Epithelial cell of prostate (primary cell): ENCODE measurements at regions not wholly inside any gene's neighbourhood (a gene's known extent, or its start where the extent isn't known, plus 50 kb on each side); places are given as distances from the start of the nearest gene placed in this dataset.
"Not testable (repeated sequence)": the region's sequence is repeated elsewhere in the genome, so short reads cannot be mapped to it uniquely, and the experiment has no call there.

ENCODE experiments used
- DNase-seq: peaks from one replicate; pipeline ENCODE4 v3.0.0-alpha.2; 2011; ENCODE audit warnings: low read depth, low spot score
- H3K27ac ChIP-seq: fragments of 450-650 bp; 2 replicates; pipeline ENCODE4 v1.5.1; 2017; ENCODE audit warnings: mild to moderate bottlenecking

DNA sequence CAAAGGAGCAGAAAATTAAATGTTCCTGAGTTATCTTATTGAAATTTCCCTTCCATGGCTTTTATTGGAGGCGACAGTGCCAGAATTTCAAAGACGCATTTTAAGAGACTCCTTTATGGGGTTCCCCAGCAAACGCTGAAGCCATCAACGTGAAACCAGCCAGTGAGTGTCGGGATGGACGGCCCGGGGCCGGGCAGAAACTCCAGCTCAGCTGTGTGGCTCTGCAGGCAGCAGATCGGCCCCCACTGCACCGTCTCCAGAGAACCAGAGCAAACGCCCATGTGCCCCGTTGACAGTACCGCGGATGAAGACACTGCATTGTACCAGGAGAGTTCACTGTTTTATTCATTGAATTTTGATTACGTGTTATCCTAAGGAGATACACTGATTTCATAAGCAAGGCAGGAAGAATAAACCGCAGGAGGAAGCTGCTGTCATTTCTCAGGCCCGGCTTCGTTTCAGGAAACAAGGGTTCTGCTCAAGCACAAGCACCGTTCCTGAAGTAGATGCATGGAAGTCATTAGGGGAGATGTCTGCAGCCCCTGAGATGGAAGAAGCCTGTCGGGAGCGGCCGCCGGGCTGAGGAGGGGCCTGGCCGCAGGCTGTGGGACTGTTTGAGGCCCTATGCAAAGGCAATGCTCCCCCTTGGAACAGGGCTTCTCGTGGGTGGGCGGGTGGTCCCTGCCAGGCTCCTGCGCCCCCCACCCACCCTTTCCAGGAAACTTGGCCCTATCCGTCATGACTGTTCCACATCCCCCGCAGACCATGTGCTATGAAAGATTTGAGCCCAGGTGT lies 639.7 kb downstream of the TBC1D22A start:
- no peak overlapping the region for H3K27ac ChIP-seq
- no peak for DNase-seq

DNA sequence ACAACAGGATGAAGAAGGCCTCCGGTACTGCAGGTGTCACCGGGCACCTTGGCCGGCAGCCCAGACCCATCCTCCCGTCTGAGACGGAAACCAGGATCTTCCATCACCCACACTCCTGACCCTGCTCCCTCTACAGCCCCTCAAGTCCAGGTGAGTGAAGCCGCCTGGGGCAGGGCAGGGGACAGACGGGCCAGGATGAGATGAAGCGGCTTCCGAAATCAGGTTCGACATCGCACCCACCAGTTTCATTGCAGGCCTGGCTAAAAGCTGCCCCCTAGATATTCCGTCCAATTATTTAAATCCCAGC lies 639.1 kb downstream of the TBC1D22A start:
- no peak for DNase-seq
- H3K27ac ChIP-seq: no peak overlapping the region

DNA sequence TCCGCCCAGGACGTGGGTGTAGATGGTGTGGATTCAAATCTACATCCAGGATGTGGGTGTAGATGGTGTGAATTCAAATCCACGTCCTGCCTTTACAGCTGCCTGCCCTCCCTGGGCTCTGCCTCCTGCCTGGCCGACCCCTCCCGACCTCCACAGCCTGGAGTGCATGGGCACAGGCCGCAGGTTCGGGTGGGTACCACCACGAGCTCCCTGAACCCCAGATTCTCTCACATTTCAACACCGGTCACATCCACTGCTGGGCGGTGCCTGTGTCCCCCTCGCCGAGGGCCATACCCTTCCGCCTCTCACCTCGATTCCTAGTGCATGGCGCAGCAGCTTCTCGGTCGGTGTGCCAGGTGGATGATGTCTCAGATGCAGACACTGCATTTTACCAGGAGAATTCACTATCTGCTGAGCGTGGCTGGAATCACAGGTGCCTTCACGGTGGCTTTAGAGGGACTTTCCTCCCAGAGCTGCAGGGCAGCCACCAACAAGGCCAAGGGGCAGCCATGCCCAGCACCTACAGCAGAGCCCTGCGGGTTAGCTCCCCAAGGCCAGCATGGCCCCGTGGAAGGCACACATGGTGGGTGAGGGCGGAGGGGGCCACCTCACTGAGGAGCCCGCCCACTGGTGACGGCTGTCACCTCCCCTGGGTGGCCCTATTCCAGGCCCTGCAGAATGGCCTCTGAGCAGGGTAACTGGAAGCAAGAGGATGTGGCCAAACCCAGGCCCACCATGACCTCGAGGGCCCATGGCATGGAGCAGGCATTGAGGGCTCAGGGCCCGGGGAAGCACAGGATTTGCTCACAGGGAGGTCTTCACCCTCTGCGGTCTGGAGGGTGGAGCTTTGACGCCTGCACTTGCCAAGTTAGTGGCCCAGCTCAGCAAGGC lies 638.5 kb downstream of the TBC1D22A start:
- no peak for DNase-seq

DNA sequence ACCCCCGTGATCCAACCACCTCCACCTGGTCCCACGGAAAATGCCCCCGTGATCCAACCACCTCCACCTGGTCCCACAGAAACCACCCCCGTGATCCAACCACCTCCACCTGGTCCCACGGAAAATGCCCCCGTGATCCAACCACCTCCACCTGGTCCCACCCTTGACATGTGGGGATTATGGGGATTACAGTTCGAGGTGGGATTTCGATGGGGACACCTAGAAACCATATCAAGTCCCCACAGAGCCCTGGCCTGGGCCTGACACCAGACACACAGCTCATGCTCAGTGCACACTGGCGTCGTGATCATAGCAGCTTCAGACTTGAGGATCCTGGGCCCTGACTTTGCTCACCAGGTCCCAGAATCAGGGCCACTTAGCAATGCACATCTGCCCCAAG lies 637.7 kb downstream of the TBC1D22A start:
- not testable (repeated sequence) for H3K27ac ChIP-seq, DNase-seq

More for the DNA sequence above, 638.5 kb downstream of the TBC1D22A start:
- H3K27ac ChIP-seq: no peak overlapping the region

GRCh38 chr22:47398921-47399790 lies 636.7 kb downstream of the TBC1D22A start:
- no peak overlapping the region for H3K27ac ChIP-seq
- no peak for DNase-seq

DNA sequence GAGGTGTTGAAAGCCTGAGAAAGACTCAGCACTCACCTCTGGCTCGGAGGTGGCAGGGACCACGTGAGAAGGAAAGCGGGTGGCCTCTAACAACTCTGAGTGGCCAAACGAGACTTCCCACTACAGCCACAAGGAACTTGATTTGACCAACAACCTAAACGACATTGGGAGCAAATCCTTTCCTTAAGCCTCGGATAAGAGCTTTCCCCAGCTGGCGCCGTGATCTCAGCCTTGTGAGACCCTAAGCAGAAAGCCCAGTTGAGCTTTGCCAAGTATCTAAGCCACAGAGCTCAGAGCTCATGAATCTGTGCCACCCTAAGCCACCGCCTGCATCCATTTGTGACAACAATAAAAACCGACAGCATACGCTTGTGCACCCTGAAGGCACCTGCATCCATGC lies 636.0 kb downstream of the TBC1D22A start:
- H3K27ac ChIP-seq: no peak overlapping the region
- no peak for DNase-seq

GRCh38 chr22:47397673-47398072 lies 635.2 kb downstream of the TBC1D22A start:
- DNase-seq: no peak
- H3K27ac ChIP-seq: no peak overlapping the region

- H3K27ac ChIP-seq: no peak overlapping the region
- DNase-seq: no peak
Measured at GRCh38 chr22:47396515-47396914, 634.1 kb downstream of the TBC1D22A start.

DNA sequence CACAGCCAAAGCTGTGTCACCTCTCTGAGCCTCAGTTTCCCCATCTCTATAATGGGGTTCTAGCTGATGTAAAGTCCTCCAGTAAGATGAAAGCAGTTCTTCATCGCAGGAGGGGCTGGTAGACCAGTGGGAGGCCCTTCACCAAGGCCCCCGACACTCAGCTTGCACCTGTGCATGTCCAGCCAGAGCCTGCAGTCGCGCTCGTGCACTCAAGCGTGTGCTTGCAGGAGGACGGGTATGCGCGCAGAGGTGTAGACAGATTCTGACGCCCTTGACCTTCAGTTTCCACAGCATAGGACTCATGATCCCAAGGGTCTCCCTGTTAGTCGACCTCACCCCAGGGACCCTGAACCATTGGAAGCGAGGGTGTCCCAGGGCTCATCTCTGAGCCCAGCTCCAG lies 633.7 kb downstream of the TBC1D22A start:
- DNase-seq: no peak
- H3K27ac ChIP-seq: no peak overlapping the region

DNA sequence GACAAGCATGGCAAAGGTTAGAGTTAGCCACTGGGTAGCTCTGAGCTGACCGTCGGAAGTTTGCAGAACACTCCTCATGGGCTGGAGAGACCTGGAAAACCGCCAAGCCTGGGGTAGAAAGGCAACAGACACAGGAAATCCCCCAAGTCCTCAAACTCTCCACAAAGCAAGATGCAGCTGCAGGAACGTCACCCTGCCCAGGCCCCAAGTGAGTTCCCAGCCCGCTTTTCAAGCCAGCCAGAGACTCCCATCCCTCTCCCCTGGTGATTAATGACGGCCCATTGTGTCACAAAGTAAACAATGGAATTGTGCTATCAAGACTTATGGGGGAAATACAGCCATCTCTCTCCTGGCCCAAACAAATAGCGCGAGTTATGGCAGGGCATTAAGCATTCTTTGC lies 633.0 kb downstream of the TBC1D22A start:
- DNase-seq: no peak
- no peak overlapping the region for H3K27ac ChIP-seq

- DNase-seq: no peak
- H3K27ac ChIP-seq: no peak overlapping the region
Measured at GRCh38 chr22:47394504-47395440, 632.3 kb downstream of the TBC1D22A start.

DNA sequence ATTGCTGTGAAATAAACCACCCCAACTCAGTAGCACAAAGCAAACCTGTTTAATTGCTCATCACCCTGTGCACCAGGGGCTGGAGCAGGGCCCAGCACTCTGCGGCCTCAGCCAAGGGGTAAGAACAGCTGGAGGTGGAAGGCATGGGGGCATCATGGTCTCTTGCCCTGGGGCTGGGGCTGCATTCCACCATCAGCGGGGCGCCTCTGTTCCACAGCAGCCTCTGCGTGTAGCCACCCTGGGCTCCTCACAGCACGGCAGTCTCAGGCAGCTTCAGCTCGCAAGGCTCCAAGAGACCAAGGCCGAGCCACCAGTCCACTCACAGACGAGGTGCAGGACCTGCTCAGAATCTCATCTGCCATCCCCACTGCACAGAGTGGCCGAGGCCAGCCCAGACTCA lies 630.7 kb downstream of the TBC1D22A start:
- no peak overlapping the region for H3K27ac ChIP-seq
- no peak for DNase-seq

DNA sequence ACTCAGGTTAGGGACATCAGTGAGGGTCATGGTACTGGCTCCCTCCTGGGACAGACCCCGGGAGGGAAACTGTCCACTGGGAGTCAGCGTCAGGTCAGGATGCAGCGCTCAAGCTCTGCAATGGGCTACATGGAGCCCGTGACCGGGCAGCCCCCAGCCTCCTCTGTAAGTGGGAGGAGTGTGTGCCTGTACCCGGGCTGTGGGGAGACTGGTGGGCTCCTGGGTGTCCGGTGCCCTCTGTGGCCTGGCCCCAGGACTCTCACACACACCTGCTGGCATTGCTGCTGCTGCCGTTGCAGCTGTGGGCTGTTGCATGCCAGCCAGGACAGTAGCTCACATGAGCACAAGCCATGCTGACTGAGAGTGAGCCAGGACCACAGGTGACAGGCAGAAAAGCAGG lies 630.3 kb downstream of the TBC1D22A start:
- DNase-seq: no peak
- no peak overlapping the region for H3K27ac ChIP-seq

DNA sequence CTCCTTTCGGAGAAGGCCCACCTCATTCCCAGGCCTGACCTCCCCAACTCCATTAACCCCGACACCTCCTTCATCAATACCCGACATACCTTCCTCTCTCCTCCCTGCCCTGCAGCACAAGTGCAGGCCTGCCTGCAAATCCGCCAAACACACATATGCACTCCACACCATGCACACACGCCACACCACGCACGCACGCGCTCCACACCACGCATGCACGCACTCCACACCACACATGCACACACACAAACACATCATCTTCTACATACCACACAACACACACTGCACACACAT lies 629.6 kb downstream of the TBC1D22A start:
- DNase-seq: no peak
- no peak overlapping the region for H3K27ac ChIP-seq

DNA sequence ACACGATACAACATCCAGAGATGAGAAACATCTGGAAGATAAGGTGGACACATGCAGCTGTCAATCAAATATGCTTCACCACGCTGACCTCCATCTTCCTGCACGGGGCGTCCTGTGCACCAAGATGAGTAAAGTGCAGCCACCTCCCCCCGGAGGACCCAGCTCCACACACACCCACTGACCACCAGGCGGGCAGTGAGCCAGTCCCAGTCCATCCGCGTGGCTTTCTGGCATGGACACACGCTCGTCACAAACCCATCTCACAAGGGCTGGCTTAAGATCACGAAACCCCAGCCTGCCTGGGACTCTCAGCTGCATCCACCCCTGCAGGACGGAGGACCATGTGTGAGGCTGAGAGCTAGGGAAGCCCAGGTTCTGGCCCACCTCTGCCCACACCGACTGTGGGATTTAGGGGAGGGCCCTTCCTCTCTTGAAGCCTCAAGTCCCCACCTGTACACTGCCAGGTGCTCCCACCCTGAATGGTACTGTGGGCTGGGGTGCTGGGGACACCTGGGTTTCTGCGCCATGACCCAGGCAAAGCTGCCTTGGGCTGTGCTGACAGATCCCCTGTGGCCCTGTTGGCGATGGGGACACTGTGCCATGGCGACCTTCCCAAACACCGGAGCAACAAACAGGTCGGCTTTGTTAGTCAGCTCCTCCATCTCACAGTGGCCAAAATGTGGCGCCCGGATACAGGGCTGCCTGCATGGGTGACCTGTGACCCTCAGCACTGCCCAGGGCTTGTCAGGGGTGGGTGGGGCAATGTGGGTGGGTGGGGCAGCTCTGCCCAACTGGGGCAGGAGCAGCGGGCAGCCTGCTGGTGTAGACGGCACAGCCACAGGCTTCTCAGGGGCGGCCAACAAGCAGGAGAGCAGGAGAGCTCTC lies 629.0 kb downstream of the TBC1D22A start:
- no peak for DNase-seq
- H3K27ac ChIP-seq: no peak overlapping the region

DNA sequence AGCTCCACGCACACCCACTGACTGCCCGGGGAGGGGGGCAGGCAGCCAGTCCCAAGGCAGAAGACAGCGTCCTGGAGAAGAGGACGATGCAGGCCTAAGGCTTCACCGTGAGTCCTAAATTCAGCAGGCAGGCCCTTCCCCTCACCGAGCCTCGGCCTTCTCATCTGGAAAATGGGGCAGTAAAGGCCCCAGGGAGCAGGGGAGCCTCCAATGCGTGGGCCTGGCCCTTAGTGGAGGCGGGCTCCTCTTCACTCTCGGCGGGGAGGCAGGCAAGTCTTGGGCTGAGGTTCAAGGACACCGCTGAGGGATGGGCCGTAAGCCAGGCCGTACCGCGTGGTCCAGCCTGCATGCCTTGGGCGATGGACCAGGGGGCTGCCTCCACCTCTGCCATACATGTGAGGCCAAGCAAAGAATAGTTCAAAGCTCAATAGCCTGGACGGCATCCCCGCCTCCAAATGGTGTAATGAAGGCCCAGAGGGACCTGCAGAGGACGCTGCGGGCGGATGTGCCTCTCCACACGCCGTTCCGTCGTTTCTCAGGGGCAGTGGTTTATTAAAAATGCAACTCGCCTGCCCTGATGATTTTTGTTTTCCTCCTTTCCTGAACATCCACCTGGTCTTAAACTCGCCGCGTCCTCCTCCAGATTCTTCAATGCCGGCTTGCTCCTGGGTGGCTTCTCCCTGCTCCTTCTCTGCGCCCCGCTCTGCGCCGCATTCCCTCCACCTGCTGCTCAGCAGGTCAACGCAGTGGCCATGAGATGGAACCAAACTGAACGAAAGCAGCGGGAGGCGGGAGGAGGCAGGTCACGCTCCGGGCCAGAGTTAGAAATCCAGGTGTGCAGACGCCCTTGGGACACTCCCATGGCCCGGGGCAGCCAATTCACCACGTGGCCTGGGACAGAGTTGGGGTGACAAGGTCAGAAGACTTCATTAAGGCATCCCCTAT lies 627.8 kb downstream of the TBC1D22A start:
- no peak for DNase-seq
- H3K27ac ChIP-seq: no peak overlapping the region

GRCh38 chr22:47389201-47389600 lies 626.8 kb downstream of the TBC1D22A start:
- no peak overlapping the region for H3K27ac ChIP-seq
- DNase-seq: no peak

GRCh38 chr22:47388778-47389177 lies 626.3 kb downstream of the TBC1D22A start:
- H3K27ac ChIP-seq: no peak overlapping the region
- DNase-seq: no peak
